Liver (tissue), 8 donors: ENCODE measurements at regions not wholly inside any gene's neighbourhood (a gene's known extent, or its start where the extent isn't known, plus 50 kb on each side); places are given as distances from the start of the nearest gene placed in this dataset.

Experiments used
- DNase-seq: peaks from one replicate; pipeline ENCODE4 v3.0.0-alpha.2; 2017; ENCODE audit warnings: low spot score
- H3K27ac ChIP-seq, 2 donors: one replicate each; pipeline ENCODE4 v1.7.0; 2013; ENCODE audit warnings: inconsistent platforms in 2 of 2, low read length in 2 of 2, control low read depth in 1 of 2, low read depth in 1 of 2, mild to moderate bottlenecking in 1 of 2
- H3K27me3 ChIP-seq, 4 donors: one replicate each; pipeline versions ENCODE4 v1.6.1 to v1.7.0; 2013; ENCODE audit warnings: low read length in 3 of 4, inconsistent platforms in 1 of 4, mild to moderate bottlenecking in 1 of 4, moderate library complexity in 1 of 4; ENCODE audit not compliant: control insufficient read depth in 4 of 4, insufficient read depth in 4 of 4
- H3K36me3 ChIP-seq, 4 donors: one replicate each; pipeline versions ENCODE4 v1.6.1 to v1.7.0; 2013; ENCODE audit warnings: low read length in 3 of 4, mild to moderate bottlenecking in 3 of 4, low read depth in 1 of 4, moderate library complexity in 1 of 4; ENCODE audit not compliant: control insufficient read depth in 4 of 4, insufficient read depth in 3 of 4
- H3K4me1 ChIP-seq, 4 donors: one replicate each; pipeline versions ENCODE4 v1.6.1 to v1.7.0; 2013; ENCODE audit warnings: low read length in 3 of 4, mild to moderate bottlenecking in 3 of 4, moderate library complexity in 1 of 4; ENCODE audit not compliant: control insufficient read depth in 4 of 4, insufficient read depth in 4 of 4
- H3K4me3 ChIP-seq, 3 donors: one replicate each; pipeline versions ENCODE4 v1.6.1 to v1.7.0; 2013; ENCODE audit warnings: low read length in 3 of 3, control low read depth in 1 of 3, low read depth in 1 of 3, mild to moderate bottlenecking in 1 of 3
- H3K9ac ChIP-seq, 2 donors: one replicate each; pipeline ENCODE4 v1.7.0; 2013; ENCODE audit warnings: low read length in 2 of 2, mild to moderate bottlenecking in 2 of 2, moderate library complexity in 2 of 2, control low read depth in 1 of 2, low read depth in 1 of 2
- H3K9me3 ChIP-seq, 4 donors: one replicate each; pipeline versions ENCODE4 v1.6.1 to v1.7.0; 2013; ENCODE audit warnings: low read length in 3 of 4; ENCODE audit not compliant: control insufficient read depth in 4 of 4
- ATF3 ChIP-seq: IDR thresholded peaks from 2 replicates; pipeline ENCODE4 v1.6.1; 2016; ENCODE audit warnings: antibody characterized with exemption
- CTCF ChIP-seq: fragments of 150-350 bp; IDR thresholded peaks from 2 replicates; pipeline ENCODE4 v1.5.1; 2017; ENCODE audit warnings: improper control_type of control experiment, low read depth, low read length; ENCODE audit not compliant: missing input control
- EGR1 ChIP-seq, 2 donors: IDR thresholded peaks; 2 replicates each; pipeline ENCODE4 v1.6.1; 2016 to 2018; ENCODE audit warnings: antibody characterized with exemption in 2 of 2, low read depth in 2 of 2
- FOXA1 ChIP-seq: IDR thresholded peaks from 2 replicates; pipeline ENCODE4 v1.6.1; 2016; ENCODE audit warnings: antibody characterized with exemption
- GABPA ChIP-seq, 2 donors: IDR thresholded peaks in 1 of 2; conservative IDR thresholded peaks in 1 of 2; 2 replicates each; pipeline ENCODE4 v1.6.1; 2016; ENCODE audit warnings: antibody characterized with exemption in 2 of 2, mild to moderate bottlenecking in 1 of 2, moderate library complexity in 1 of 2
- HNF4G ChIP-seq: IDR thresholded peaks from 2 replicates; pipeline ENCODE4 v1.6.1; 2016; ENCODE audit warnings: antibody characterized with exemption
- JUND ChIP-seq, 2 donors: IDR thresholded peaks; 2 replicates each; pipeline ENCODE4 v1.6.1; 2016; ENCODE audit warnings: antibody characterized with exemption in 2 of 2
- MAX ChIP-seq: IDR thresholded peaks from 2 replicates; pipeline ENCODE4 v1.6.1; 2016; ENCODE audit warnings: antibody characterized with exemption
- NR2F2 ChIP-seq: IDR thresholded peaks from 2 replicates; pipeline ENCODE4 v1.6.1; 2016; ENCODE audit warnings: antibody characterized with exemption
- RAD21 ChIP-seq, 2 donors: IDR thresholded peaks; 2 replicates each; pipeline ENCODE4 v1.6.1; 2016; ENCODE audit warnings: antibody characterized with exemption in 2 of 2, mild to moderate bottlenecking in 2 of 2
- REST ChIP-seq: IDR thresholded peaks from 2 replicates; pipeline ENCODE4 v1.6.1; 2016; ENCODE audit warnings: antibody characterized with exemption, mild to moderate bottlenecking
- RXRA ChIP-seq, 2 donors: IDR thresholded peaks; 2 replicates each; pipeline ENCODE4 v1.6.1; 2017 to 2018; ENCODE audit warnings: antibody characterized with exemption in 2 of 2, mild to moderate bottlenecking in 1 of 2
- TAF1 ChIP-seq: conservative IDR thresholded peaks from 2 replicates; pipeline ENCODE4 v1.6.1; 2016; ENCODE audit warnings: antibody characterized with exemption, mild to moderate bottlenecking
- YY1 ChIP-seq: IDR thresholded peaks from 2 replicates; pipeline ENCODE4 v1.6.1; 2016; ENCODE audit warnings: antibody characterized with exemption, mild to moderate bottlenecking
- ZBTB33 ChIP-seq: IDR thresholded peaks from 2 replicates; pipeline ENCODE4 v1.6.1; 2016; ENCODE audit warnings: antibody characterized with exemption
- WGBS: extraction: QIAGEN DNeasy Blood & Tissue Kit; methylation state at CpG from one replicate; pipeline ENCODE4 v1.1.7; 2013; 5-methylcytosine and 5-hydroxymethylcytosine counted together
- donor health status: healthy.
- donor health status: healthy.
- donor health status: healthy.
- donor health status: healthy.
- donor health status: healthy.

- no peaks in the 10 kb centered on the region for H3K9me3 ChIP-seq
Measured at GRCh38 chr4:19520939-19521520, 730.7 kb upstream of the SLIT2 start.

More at GRCh38 chr4:19520939-19521520, 730.7 kb upstream of the SLIT2 start:
- Histone ChIP-seq H3K36me3 (no peaks in the 10 kb centered on the region), H3K27me3 (no peaks in the 10 kb centered on the region), H3K4me3 (no peak overlapping the region), H3K27ac (no peak overlapping the region), H3K4me1 (no peaks in the 10 kb centered on the region), H3K9ac (no peak overlapping the region)
- WGBS = 71% methylated on average over 7 of the region's 7 CpGs
- TF ChIP-seq YY1 = no peak
- TF ChIP-seq FOXA1 = no peak
- TF ChIP-seq NR2F2 = no peak
- TF ChIP-seq HNF4G = no peak
- TF ChIP-seq JUND (IDR thresholded peaks at IDR 0.05) = no peak
- TF ChIP-seq ATF3 = no peak
- TF ChIP-seq MAX = no peak
- no peak for TF ChIP-seq RXRA (IDR thresholded peaks at IDR 0.05)
- no peak for TF ChIP-seq TAF1
- no peak for TF ChIP-seq GABPA (IDR thresholded peaks at IDR 0.05 in 1 of 2, conservative IDR thresholded peaks at IDR 0.05 in 1 of 2)
- TF ChIP-seq RAD21 (IDR thresholded peaks at IDR 0.05) = no peak
- no peak for TF ChIP-seq CTCF
- TF ChIP-seq ZBTB33 = no peak
- no peak for TF ChIP-seq EGR1 (IDR thresholded peaks at IDR 0.05; ENCODE audit: low read depth in 2 of 2)
- no peak for TF ChIP-seq REST
- no peak for DNase-seq
